Motor neuron (in vitro differentiated cells): ENCODE measurements at regions not wholly inside any gene's neighbourhood (a gene's known extent, or its start where the extent isn't known, plus 50 kb on each side); places are given as distances from the start of the nearest gene placed in this dataset.

Experiments used
- ATAC-seq, 8 experiments: fragments of 200-7000 bp; cut with Tn5 transposase; replicated peaks in 6 of 8; 2 replicates each; pipeline ENCODE4 v1.8.0; 2021; ENCODE audit warnings: mild to moderate bottlenecking in 8 of 8, moderate library complexity in 8 of 8
- H3K27ac ChIP-seq, 2 donors: fragments of 250-450 bp; sonication (Bioruptor Pico); 2 replicates each; pipeline ENCODE4 v1.9.0; 2021; ENCODE audit warnings: antibody characterized with exemption in 2 of 2, mild to moderate bottlenecking in 2 of 2, moderate library complexity in 1 of 2
- H3K4me1 ChIP-seq, 2 donors: fragments of 250-450 bp; sonication (Bioruptor Pico); replicated peaks in 1 of 2; 2 replicates each; pipeline ENCODE4 v1.6.1; 2021; ENCODE audit warnings: antibody characterized with exemption in 2 of 2, mild to moderate bottlenecking in 2 of 2, moderate library complexity in 1 of 2
- H3K4me3 ChIP-seq, 5 donors: fragments of 250-450 bp; sonication (Bioruptor Pico); 2 replicates each; pipeline ENCODE4 v1.9.0; 2021; ENCODE audit warnings: antibody characterized with exemption in 5 of 5, mild to moderate bottlenecking in 5 of 5, moderate library complexity in 4 of 5
- WGBS, 10 experiments: fragments of 450-650 bp; shearing (Covaris generic); methylation state at CpG; one replicate each; pipeline ENCODE4 v1.0.0; 2022; 5-methylcytosine and 5-hydroxymethylcytosine counted together
- in situ Hi-C, 9 experiments: fragments of 400-800 bp; cut with MboI; loops; one replicate each; pipeline ENCODE4 v1.15.0; 2021; ENCODE audit warnings: low sequenced_read_pairs in 9 of 9, low pct_unique_long_range_greater_than_20kb in 2 of 9; ENCODE audit not compliant: unreplicated experiment in 9 of 9

DNA sequence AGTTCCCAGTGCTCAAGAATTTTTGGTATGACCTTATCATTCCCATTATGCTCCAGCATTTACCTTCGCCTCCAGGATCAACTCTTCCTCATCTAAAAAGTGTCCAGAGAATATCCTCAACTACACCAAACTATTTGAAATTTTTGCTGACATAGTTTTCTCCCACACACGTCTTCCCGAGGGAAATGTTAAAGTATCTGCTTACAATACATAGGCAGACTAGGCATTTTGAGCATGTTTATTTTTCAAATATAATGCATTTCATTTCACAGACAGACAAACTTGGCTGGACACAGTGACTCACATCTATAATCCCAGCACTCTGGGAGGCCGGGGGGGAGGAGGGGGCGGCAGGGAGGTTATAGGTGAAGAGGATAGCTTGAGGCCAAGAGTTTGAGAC lies 177.1 kb upstream of the TRIM24 start:
- H3K4me3 ChIP-seq = no peak overlapping the region
- 0 to 100% (median 90%) methylated on average over 1 to 3 of the region's 5 CpGs; no CpG with 5 or more reads in 4 of the 10 experiments for WGBS, 10 experiments
- in situ Hi-C loops = no loop called here
- no peak for ATAC-seq
- H3K27ac ChIP-seq = no peak overlapping the region
- no peaks in the 10 kb centered on the region for H3K4me1 ChIP-seq

DNA sequence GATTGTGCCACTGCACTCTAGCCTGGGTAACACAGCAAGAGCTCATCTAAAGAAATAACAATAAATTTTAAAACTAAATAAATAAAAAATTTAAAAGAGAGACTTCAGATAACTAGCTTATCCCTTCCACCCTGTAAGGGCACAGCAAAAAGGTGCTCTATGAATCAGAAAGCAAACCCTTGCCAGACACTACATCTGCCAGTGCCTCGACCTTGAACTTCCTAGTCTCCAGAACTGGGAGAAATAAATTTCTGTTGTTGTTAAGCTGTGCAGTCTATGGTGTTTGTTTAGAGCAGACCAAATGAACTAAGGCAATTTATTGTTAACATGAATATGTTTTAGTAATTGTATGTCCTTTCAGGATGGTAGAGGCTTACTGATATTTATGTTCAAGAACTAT lies 174.9 kb upstream of the TRIM24 start:
- no peak for ATAC-seq
- 0 to 100% (median 88%) methylated on average over 1 of the region's 1 CpG; no CpG with 5 or more reads in 5 of the 10 experiments for WGBS, 10 experiments
- in situ Hi-C loops = no loop called here
- H3K4me1 ChIP-seq = no peaks in the 10 kb centered on the region
- no peak overlapping the region for H3K27ac ChIP-seq
- no peak overlapping the region for H3K4me3 ChIP-seq

DNA sequence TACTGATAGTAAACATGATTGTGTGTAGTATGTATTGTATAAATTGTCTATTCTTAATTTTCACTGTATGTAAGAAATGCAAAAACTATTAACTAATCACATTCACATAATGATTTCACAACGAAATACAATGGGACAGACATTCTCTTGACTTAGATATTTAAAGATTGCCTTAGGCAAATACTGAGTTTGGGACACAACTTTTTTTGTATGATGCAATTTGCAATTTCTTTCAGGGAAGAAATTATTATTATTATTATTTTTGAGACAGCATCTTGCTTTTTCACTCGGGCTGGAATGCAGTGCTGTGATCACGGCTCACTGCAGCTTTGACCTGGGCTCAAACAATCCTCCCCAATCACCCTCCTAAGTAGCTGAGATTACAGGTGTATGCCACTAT lies 173.2 kb upstream of the TRIM24 start:
- 0 to 100% (median 84%) methylated on average over 1 to 3 of the region's 3 CpGs for WGBS, 10 experiments
- H3K4me1 ChIP-seq = no peaks in the 10 kb centered on the region
- no peak for ATAC-seq
- in situ Hi-C loops = no loop called here
- no peak overlapping the region for H3K4me3 ChIP-seq
- no peak overlapping the region for H3K27ac ChIP-seq

DNA sequence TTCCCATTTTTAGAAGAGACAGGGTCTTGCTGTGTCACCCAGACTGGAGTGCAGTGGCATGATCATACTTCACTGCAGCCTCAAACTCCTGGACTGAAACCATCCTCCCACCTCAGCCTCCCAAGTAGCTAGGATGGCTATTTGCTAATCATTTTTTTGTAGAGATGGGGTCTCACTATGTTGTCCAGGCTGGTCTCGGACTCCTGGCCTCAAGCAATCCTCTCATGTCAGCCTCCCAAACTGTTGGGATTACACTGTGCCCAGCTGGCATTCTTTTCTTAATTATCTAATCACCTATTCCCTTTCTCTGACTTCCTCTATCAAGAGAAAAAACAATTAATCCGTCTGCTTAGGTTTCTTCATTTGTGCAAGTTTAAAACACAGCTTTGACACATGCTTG lies 172.5 kb upstream of the TRIM24 start:
- H3K27ac ChIP-seq = no peak overlapping the region
- H3K4me1 ChIP-seq = no peaks in the 10 kb centered on the region
- 0 to 91% (median 50%) methylated on average over 1 to 2 of the region's 2 CpGs; no CpG with 5 or more reads in 1 of the 10 experiments for WGBS, 10 experiments
- no peak overlapping the region for H3K4me3 ChIP-seq
- in situ Hi-C loops = no loop called here
- no peak for ATAC-seq

DNA sequence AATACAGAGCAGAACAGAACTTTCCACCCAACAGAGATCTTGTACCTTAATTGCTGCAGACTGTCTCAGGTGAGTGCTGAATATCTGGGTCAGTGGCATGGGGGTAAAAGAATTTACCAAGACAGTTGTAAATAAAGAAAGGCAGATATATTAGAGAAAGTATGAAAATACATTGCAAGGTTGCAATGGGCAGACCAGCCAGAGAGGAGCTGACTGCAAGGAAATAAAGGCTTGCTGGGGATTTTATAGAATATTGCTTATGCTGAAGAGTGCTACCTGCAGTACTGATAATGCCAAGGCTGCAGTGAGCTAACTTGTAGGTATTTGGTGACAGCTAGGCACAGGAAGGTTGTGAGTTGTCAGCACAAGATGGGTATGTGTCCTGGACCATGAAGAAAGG lies 171.0 kb upstream of the TRIM24 start:
- no peak for ATAC-seq
- H3K4me1 ChIP-seq = no peaks in the 10 kb centered on the region
- in situ Hi-C loops = no loop called here
- no peak overlapping the region for H3K27ac ChIP-seq
- H3K4me3 ChIP-seq = no peak overlapping the region

DNA sequence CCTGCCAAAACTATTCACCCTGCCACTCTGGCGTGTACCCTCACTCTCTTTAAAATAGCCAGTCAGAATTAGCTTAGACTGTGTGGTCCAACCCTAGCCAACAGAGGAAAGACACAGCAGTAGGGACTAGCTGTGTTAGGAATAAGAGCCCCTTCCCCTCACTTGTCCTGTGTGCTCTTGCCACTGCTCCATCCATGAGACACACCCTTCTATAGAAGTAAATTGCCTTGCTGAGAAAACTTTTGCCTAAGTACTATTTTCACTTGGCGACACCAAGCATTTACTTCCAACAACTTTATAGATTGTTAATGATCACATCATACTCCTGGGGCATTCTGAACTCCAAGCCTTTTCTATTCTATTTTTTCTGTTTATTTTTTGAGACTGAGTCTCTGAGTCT lies 170.2 kb upstream of the TRIM24 start:
- WGBS, 10 experiments = 0 to 94% (median 80%) methylated on average over 1 to 2 of the region's 2 CpGs; no CpG with 5 or more reads in 2 of the 10 experiments
- ATAC-seq = no peak
- in situ Hi-C loops = no loop called here
- Histone ChIP-seq H3K4me1 (no peaks in the 10 kb centered on the region), H3K27ac (no peak overlapping the region), H3K4me3 (no peak overlapping the region)

DNA sequence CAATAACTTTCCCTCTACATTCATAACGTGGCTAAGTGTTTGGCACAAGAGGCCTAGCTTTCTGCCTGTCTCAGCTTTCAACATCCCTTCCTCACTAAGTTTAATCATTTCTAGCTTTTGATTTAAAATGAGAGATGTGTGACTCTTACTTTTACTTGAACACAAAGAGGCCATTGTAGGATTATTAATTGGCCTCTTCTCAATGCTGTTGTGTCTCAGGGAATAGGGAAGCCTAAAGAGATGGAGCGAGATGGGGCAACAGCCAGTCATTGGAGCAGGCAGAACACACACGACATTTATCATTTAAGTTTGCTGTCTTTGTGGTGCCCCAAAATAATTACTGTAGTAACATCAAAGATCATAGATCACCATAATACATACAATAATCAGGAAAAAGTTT lies 167.1 kb upstream of the TRIM24 start:
- WGBS, 10 experiments = 10 to 64% (median 36%) methylated on average over 2 to 3 of the region's 3 CpGs; no CpG with 5 or more reads in 4 of the 10 experiments
- in situ Hi-C loops = no loop called here

DNA sequence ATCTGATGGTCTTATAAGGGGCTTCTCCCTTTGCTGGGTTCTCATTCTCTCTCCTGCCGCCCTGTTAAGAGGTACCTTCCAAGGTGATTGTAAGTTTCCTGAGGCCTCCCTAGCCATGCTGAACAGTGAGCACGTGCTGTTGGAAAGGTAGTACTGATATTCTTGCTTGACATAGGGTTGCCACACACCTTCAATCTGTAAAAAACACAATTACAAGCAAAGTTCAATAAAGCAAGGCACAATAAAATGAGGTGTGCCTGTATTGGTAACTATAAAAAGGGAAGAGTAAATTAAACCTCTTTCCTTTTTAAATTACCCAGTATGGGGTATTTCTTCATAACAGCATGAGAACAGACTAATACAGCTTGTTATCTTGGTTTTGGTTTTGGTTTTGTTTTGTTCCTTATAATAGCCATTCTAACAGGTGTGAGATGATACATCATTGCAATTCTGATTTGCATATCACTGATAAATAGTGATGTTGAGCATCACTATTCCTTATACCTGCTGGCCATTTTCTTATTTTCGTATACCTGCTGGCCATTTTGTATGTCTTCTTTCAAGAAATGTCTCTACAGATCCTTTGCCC lies 164.9 kb upstream of the TRIM24 start:
- Histone ChIP-seq H3K4me1 (no peaks in the 10 kb centered on the region), H3K27ac (no peak overlapping the region), H3K4me3 (no peak overlapping the region)
- in situ Hi-C loops = no loop called here
- no peak for ATAC-seq
- WGBS, 10 experiments = 6 to 100% (median 58%) methylated on average over 2 to 3 of the region's 3 CpGs; no CpG with 5 or more reads in 2 of the 10 experiments

More for the DNA sequence above, 167.1 kb upstream of the TRIM24 start:
- no peak for ATAC-seq
- H3K4me1 ChIP-seq = no peaks in the 10 kb centered on the region
- H3K27ac ChIP-seq = no peak overlapping the region
- no peak overlapping the region for H3K4me3 ChIP-seq

DNA sequence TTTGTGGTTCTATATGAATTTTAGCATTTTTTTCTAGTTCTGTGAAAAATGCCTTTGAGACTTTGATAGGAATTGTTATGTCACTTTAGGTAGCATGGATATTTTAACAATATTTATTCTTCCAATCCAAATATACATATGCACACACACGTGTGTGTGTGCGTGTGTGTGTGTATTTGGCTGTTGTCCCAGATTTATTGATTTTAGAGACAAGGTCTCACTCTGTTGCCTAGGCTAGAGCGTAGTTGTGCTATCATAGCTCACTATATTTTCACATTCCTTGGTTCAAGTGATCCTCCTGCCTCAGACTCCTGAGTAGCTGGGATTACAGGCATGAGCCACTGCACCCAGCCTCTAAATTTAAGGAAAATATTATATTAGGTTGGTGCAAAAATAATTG lies 162.5 kb upstream of the TRIM24 start:
- Histone ChIP-seq H3K27ac (no peak overlapping the region), H3K4me1 (no peaks in the 10 kb centered on the region), H3K4me3 (no peak overlapping the region)
- WGBS, 10 experiments = 0 to 100% (median 89%) methylated on average over 1 to 3 of the region's 3 CpGs; no CpG with 5 or more reads in 3 of the 10 experiments
- ATAC-seq = no peak
- in situ Hi-C loops = no loop called here

DNA sequence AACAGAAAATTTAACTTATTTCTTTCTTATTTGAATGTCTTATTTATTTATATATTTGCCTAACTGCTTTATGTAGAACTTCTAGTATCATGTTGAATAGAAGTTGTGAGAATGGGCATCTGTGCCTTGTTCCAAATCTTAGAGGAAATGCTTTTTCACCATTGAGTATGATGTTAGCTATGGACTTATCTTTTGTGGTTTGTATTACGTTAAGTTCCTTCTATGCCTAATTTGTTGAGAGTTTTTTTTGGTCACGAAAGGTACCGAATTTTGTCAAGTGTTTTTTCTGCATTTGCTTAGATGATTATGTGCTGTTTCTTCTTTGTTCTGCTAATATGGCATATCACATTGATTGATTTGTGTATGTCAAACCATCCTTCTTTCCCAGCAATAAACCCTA lies 161.0 kb upstream of the TRIM24 start:
- Histone ChIP-seq H3K27ac (no peak overlapping the region), H3K4me1 (no peaks in the 10 kb centered on the region), H3K4me3 (no peak overlapping the region)
- ATAC-seq = no peak
- in situ Hi-C loops = no loop called here
- 0 to 100% (median 72%) methylated on average over 1 to 3 of the region's 3 CpGs for WGBS, 10 experiments

DNA sequence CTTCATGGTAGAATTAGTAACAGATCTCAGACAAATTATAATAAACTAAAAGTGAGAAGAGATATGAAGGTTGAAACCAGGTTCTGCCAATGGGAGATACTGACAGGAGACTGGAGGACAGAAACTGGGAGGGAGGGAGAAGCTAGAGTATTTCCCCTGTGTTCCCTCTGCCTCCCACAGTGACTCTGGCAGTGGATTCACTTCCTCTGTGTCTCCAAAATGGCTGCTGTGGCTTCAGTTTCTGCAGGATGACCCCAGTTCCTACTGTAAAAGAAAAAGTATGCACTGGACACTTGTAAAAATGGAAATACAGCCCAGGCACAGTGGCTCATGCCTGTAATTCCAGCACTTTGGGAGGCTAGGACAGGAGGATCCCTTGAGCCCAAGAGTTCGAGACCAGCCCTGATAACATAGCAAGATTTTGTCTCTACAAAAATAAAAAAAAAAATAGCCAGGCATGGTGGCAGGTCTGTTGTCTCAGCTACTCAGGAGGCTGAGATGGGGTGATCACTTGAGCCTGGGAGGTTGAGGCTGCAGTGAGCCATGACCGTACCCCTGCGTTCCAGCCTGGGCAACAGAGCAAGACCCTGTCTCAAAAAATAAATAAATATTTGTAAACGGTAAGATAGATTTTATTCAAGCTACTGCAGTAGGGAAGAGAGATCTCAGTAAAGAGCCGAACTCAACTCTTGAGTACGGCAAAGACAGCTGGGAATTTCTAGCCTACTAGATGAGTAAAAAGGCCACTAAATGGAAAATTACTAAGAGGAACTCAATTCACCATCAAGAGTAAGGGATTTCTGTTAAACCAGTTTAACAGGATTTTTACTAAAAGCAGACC lies 156.6 kb upstream of the TRIM24 start:
- no peak for ATAC-seq
- H3K4me3 ChIP-seq = no peak overlapping the region
- H3K27ac ChIP-seq = no peak overlapping the region
- WGBS, 10 experiments = 30 to 100% (median 92%) methylated on average over 2 to 6 of the region's 6 CpGs
- no peaks in the 10 kb centered on the region for H3K4me1 ChIP-seq
- in situ Hi-C loops = no loop called here

DNA sequence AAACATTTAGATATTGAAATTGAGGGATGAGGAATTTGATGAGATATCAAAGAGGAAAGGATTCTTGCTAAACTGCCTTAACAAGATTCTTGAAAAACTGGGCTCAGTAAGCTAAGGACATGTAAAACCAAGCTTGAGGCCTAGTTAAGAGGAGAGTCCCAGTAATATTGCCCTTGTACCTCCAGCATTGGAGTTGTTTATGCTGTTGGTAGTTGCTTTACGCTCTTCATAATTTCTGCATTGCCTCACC lies 156.1 kb upstream of the TRIM24 start:
- WGBS, 10 experiments = 11 to 100% (median 67%) methylated on average over 1 of the region's 1 CpG; no CpG with 5 or more reads in 3 of the 10 experiments
- no peak for ATAC-seq
- no peaks in the 10 kb centered on the region for H3K4me1 ChIP-seq
- in situ Hi-C loops = no loop called here
- no peak overlapping the region for H3K4me3 ChIP-seq
- H3K27ac ChIP-seq = no peak overlapping the region

DNA sequence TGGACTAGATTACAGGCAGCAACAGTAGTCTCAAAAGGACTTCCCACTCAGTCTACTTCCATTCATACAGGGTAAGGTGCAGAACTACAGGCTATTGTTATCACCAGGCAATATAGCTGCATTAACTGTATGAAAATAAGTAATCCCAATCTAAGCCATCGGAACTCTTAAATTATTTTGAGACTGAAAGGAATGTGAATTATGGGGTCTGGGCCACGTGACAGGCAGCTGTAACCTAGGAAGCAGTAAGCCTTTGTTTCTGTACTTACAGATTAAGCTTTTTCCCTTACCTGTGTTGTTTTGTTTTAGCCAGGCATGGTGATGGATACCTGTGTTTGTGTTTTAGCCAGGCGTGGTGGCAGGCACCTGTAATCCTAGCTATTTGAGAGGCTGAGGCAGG lies 152.4 kb upstream of the TRIM24 start:
- no peak overlapping the region for H3K4me3 ChIP-seq
- in situ Hi-C loops = no loop called here
- no peaks in the 10 kb centered on the region for H3K4me1 ChIP-seq
- WGBS, 10 experiments = 7 to 100% (median 100%) methylated on average over 1 to 3 of the region's 3 CpGs; no CpG with 5 or more reads in 1 of the 10 experiments
- ATAC-seq = no peak
- no peak overlapping the region for H3K27ac ChIP-seq

DNA sequence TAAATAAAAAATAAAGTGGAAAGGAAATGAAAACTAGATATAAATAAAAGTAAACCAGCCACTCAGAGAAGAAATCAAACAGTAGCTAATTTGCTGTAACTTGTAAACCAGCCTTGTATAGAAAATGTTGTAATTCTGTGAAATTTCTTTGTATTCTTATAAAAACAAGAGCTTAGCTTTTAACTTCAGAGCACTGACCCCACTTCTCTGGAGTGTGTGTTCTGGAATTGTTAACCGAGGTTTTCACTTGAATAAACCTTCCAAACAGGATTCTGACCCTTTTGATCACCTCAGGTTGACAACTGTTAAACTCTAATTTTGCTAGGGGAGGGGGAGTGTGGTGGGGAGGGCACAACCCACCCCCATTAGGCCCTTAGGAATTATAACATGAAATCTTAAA lies 151.9 kb upstream of the TRIM24 start:
- in situ Hi-C loops = no loop called here
- WGBS, 10 experiments = 0 to 100% (median 46%) methylated on average over 1 of the region's 1 CpG; no CpG with 5 or more reads in 4 of the 10 experiments

More for the DNA sequence above, 151.9 kb upstream of the TRIM24 start:
- Histone ChIP-seq H3K4me1 (no peaks in the 10 kb centered on the region), H3K27ac (no peak overlapping the region), H3K4me3 (no peak overlapping the region)
- ATAC-seq = no peak
